GM23248 (cell line): ENCODE measurements at regions not wholly inside any gene's neighbourhood (a gene's known extent, or its start where the extent isn't known, plus 50 kb on each side); places are given as distances from the start of the nearest gene placed in this dataset.

Source experiments
- DNase-seq: peaks from one replicate; pipeline ENCODE4 v3.0.0-alpha.2; 2015
- H2AFZ ChIP-seq: fragments of 200-600 bp; sonication (generic); 2 replicates; pipeline ENCODE4 v1.6.1; 2016; ENCODE audit warnings: antibody characterized with exemption
- H3F3A ChIP-seq: fragments of 200-600 bp; sonication (generic); 2 replicates; pipeline ENCODE4 v1.6.1; 2016; ENCODE audit warnings: mild to moderate bottlenecking, antibody characterized with exemption, mixed run types; ENCODE audit not compliant: insufficient read depth
- H3K27ac ChIP-seq: fragments of 200-600 bp; sonication (generic); 2 replicates; pipeline ENCODE4 v1.5.1; 2016; ENCODE audit warnings: mild to moderate bottlenecking
- H3K27me3 ChIP-seq: fragments of 200-600 bp; sonication (generic); replicated peaks from 2 replicates; pipeline ENCODE4 v1.6.1; 2016; ENCODE audit warnings: mild to moderate bottlenecking; ENCODE audit not compliant: insufficient read depth
- H3K36me3 ChIP-seq: fragments of 200-600 bp; sonication (generic); 2 replicates; pipeline ENCODE4 v1.6.1; 2016; ENCODE audit warnings: low read depth, mild to moderate bottlenecking
- H3K4me1 ChIP-seq: fragments of 200-600 bp; sonication (generic); 2 replicates; pipeline ENCODE4 v1.6.1; 2016; ENCODE audit warnings: mild to moderate bottlenecking; ENCODE audit not compliant: insufficient read depth
- H3K4me2 ChIP-seq: fragments of 200-600 bp; sonication (generic); one replicate; pipeline ENCODE4 v1.6.1; 2016; ENCODE audit warnings: mild to moderate bottlenecking; ENCODE audit not compliant: unreplicated experiment
- H3K4me3 ChIP-seq: fragments of 200-600 bp; sonication (generic); 2 replicates; pipeline ENCODE4 v1.5.1; 2016; ENCODE audit warnings: mild to moderate bottlenecking
- H3K79me2 ChIP-seq: fragments of 200-600 bp; sonication (generic); 2 replicates; pipeline ENCODE4 v1.6.1; 2016; ENCODE audit warnings: mild to moderate bottlenecking; ENCODE audit not compliant: insufficient read depth
- H3K9ac ChIP-seq: fragments of 200-600 bp; sonication (generic); 2 replicates; pipeline ENCODE4 v1.6.1; 2016; ENCODE audit warnings: mild to moderate bottlenecking
- H3K9me2 ChIP-seq: fragments of 200-600 bp; sonication (generic); 2 replicates; pipeline ENCODE4 v1.6.1; 2016; ENCODE audit warnings: mixed run types, mild to moderate bottlenecking, moderate library complexity; ENCODE audit not compliant: insufficient read depth
- H3K9me3 ChIP-seq: fragments of 200-600 bp; sonication (generic); one replicate; pipeline ENCODE4 v1.6.1; 2017; ENCODE audit warnings: low read depth
- H4K20me1 ChIP-seq: fragments of 200-600 bp; sonication (generic); 2 replicates; pipeline ENCODE4 v1.6.0; 2016; ENCODE audit not compliant: insufficient read depth
- EZH2 ChIP-seq: fragments of 200-600 bp; sonication (generic); IDR thresholded peaks from 2 replicates; pipeline ENCODE4 v1.6.1; 2018; ENCODE audit warnings: antibody characterized with exemption, mild to moderate bottlenecking; ENCODE audit not compliant: insufficient read depth, poor library complexity, severe bottlenecking
- EZH2phosphoT487 ChIP-seq: fragments of 200-600 bp; sonication (generic); IDR thresholded peaks from 2 replicates; pipeline ENCODE4 v1.6.1; 2018; ENCODE audit warnings: antibody characterized with exemption, moderate library complexity, mild to moderate bottlenecking, low read depth; ENCODE audit not compliant: insufficient read depth
- WGBS, 2 experiments: methylation state at CpG; one replicate each; pipeline ENCODE4 v1.1.6; 2015 to 2017; ENCODE audit warnings: low lambda C conversion rate in 2 of 2, low coverage in 1 of 2; ENCODE audit errors: missing lambda C conversion rate in 2 of 2; 5-methylcytosine and 5-hydroxymethylcytosine counted together
- in situ Hi-C: fragments of 300-500 bp; cut with MboI; formaldehyde crosslinking; loops from 2 replicates; pipeline ENCODE4 v1.15.0; 2020

GRCh38 chr10:3693698-3694080 is 91.3 kb downstream of the KLF6 start:
- H3K27me3 ChIP-seq: no peaks in the 10 kb centered on the region
- H3K9me3 ChIP-seq: no peaks in the 10 kb centered on the region
- no peak overlapping the region for H3K4me2 ChIP-seq
- no peak overlapping the region for H3K9ac ChIP-seq
- no peak for DNase-seq
- TF ChIP-seq EZH2phosphoT487: no peak
- no peak for TF ChIP-seq EZH2
- no peak overlapping the region for H3K27ac ChIP-seq
- H3K9me2 ChIP-seq: peaks cover 3% of the 10 kb centered on the region; the same call in 1 of the 2 replicates
- WGBS, 2 experiments: 58 to 63% methylated on average over 1 of the region's 1 CpG
- H3F3A ChIP-seq: no peaks in the 10 kb centered on the region
- in situ Hi-C loops: no loop called here
- no peak overlapping the region for H3K4me3 ChIP-seq
- no peak overlapping the region for H2AFZ ChIP-seq
- H3K4me1 ChIP-seq: no peaks in the 10 kb centered on the region
- no peaks in the 10 kb centered on the region for H3K36me3 ChIP-seq
- no peaks in the 10 kb centered on the region for H4K20me1 ChIP-seq
- H3K79me2 ChIP-seq: no peaks in the 10 kb centered on the region

- H3F3A ChIP-seq: no peaks in the 10 kb centered on the region
- H3K9me2 ChIP-seq: peaks cover 3% of the 10 kb centered on the region; the same call in 1 of the 2 replicates
- in situ Hi-C loops: no loop called here
- no peak for DNase-seq
- no peak overlapping the region for H3K4me3 ChIP-seq
- H3K4me2 ChIP-seq: no peak overlapping the region
- TF ChIP-seq EZH2phosphoT487 (no peak), EZH2 (no peak)
- H3K4me1 ChIP-seq: no peaks in the 10 kb centered on the region
- 89 to 90% methylated on average over 11 of the region's 11 CpGs for WGBS, 2 experiments
- no peaks in the 10 kb centered on the region for H3K27me3 ChIP-seq
- H3K79me2 ChIP-seq: no peaks in the 10 kb centered on the region
- no peaks in the 10 kb centered on the region for H4K20me1 ChIP-seq
- H3K9ac ChIP-seq: no peak overlapping the region
- no peak overlapping the region for H2AFZ ChIP-seq
- H3K36me3 ChIP-seq: no peaks in the 10 kb centered on the region
- no peaks in the 10 kb centered on the region for H3K9me3 ChIP-seq
- H3K27ac ChIP-seq: no peak overlapping the region
Measured at GRCh38 chr10:3693022-3693697, 91.8 kb downstream of the KLF6 start.

DNA sequence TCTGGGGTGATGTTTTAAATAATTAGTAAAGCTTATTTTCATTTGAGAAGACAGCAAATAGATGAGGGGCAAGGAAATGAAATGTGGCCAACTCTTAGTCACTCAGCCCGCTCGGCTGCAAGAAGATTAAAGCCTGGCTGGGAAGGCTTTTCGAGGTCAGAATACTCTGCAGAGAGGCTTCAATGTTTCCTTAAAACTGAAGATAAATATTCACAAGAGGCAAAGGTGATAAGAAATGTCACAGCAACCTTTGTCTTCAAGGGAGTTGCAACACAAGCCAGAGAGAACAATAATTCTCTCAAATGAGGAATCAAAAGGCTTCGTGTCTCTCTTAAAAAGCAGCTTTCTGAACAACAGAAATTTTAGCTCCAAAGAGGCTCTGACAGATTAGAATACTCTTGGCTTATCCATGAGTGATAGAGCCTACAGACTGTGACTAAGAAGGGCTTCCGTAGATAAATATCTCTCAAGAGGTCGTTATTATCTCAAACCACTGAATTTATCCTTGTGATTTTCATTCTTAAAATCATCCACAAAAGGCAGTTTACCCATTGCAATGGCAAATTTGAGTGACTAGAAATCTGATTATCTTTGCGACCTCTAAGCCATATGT is 92.5 kb downstream of the KLF6 start:
- Histone ChIP-seq H3F3A (no peaks in the 10 kb centered on the region), H3K27ac (no peak overlapping the region), H3K4me3 (no peak overlapping the region), H3K9me2 (peaks cover 3% of the 10 kb centered on the region; the same call in 1 of the 2 replicates), H4K20me1 (no peaks in the 10 kb centered on the region), H3K79me2 (no peaks in the 10 kb centered on the region), H3K27me3 (no peaks in the 10 kb centered on the region), H3K9me3 (no peaks in the 10 kb centered on the region), H3K36me3 (no peaks in the 10 kb centered on the region), H2AFZ (no peak overlapping the region), H3K4me2 (no peak overlapping the region), H3K4me1 (no peaks in the 10 kb centered on the region), H3K9ac (no peak overlapping the region)
- DNase-seq: no peak
- TF ChIP-seq EZH2: no peak
- no peak for TF ChIP-seq EZH2phosphoT487
- WGBS, 2 experiments: 28 to 36% methylated on average over 7 of the region's 7 CpGs
- in situ Hi-C loops: no loop called here

DNA sequence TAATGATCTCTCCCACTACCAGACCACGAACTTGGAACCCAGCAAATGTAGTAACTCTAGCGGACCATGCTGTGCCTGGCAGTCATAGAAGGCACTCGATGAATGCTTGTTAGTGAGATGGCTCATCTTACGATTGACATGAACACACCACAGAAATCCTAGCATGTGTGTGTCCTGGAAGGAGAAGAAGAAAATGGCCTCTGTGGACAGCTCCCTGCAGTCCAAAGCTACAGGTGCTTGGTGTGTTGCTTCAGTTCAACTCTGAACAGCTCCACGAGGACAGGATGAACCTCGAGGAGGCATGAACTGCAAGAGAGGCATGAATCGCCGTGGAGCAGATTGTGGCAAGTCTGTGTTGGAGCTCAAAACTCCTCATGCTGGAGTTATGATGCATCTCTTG is 93.5 kb downstream of the KLF6 start:
- WGBS, 2 experiments: 84% methylated on average over 8 of the region's 8 CpGs
- Histone ChIP-seq H3K9me2 (peaks cover 3% of the 10 kb centered on the region; the same call in 1 of the 2 replicates), H3K4me3 (no peak overlapping the region), H3K4me1 (no peaks in the 10 kb centered on the region), H3K27ac (no peak overlapping the region), H3K4me2 (no peak overlapping the region), H2AFZ (no peak overlapping the region), H4K20me1 (no peaks in the 10 kb centered on the region), H3K36me3 (no peaks in the 10 kb centered on the region), H3K9ac (no peak overlapping the region), H3F3A (no peaks in the 10 kb centered on the region), H3K27me3 (no peaks in the 10 kb centered on the region), H3K79me2 (no peaks in the 10 kb centered on the region), H3K9me3 (no peaks in the 10 kb centered on the region)
- no peak for DNase-seq
- no peak for TF ChIP-seq EZH2phosphoT487
- TF ChIP-seq EZH2: no peak
- in situ Hi-C loops: no loop called here
